ENCODE measurements at regions not wholly inside any gene's neighbourhood (a gene's known extent, or its start where the extent isn't known, plus 50 kb on each side); places are given as distances from the start of the nearest gene placed in this dataset.

DNA sequence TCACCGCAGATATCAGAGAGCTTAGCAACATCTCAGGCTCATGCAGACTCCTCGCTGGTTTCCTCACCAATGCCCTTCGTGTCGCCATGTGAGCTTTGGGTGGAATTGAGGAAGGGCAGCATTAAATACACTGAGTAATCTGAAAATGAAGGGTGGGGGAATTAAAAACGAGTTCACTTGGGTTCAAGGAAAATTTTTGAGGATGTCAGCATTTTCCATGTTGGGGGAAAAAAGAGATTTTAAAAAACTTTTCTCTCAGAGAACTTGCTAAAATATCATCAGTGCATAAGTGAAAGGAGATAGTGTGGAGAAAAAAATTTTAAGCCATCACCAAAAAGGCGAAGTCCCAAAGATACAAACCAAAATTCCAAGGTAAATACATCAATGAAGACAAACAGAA, 359.3 kb downstream of the KCNRG start:
- FAIRE-seq (peak; percentile 17), DNase-seq (ENCODE audit: low read depth) (no peak)
- H2AFZ ChIP-seq (ENCODE audit: low read depth, low read length) = no peak overlapping the region
- H3K4me1 ChIP-seq (ENCODE audit: insufficient read depth, low read length) = peaks cover 4% of the 10 kb centered on the region
- H3K9ac ChIP-seq (ENCODE audit: low read length) = no peak overlapping the region
- H3K4me2 ChIP-seq (ENCODE audit: low read length) = no peak overlapping the region
- Mint-ChIP-seq H3K9me3 (ENCODE audit: unreplicated experiment) (no peaks in the 10 kb centered on the region), H3K27me3 (ENCODE audit: low read depth, unreplicated experiment) (peaks cover 3% of the 10 kb centered on the region), H3K27ac (ENCODE audit: unreplicated experiment) (no peak overlapping the region), H3K36me3 (ENCODE audit: low read depth, unreplicated experiment) (no peaks in the 10 kb centered on the region), H3K4me3 (ENCODE audit: unreplicated experiment) (no peak overlapping the region), H3K4me1 (ENCODE audit: low read depth, unreplicated experiment) (peaks cover 26% of the 10 kb centered on the region)
- no peak overlapping the region for H3K4me3 ChIP-seq (ENCODE audit: insufficient read depth, low read depth, low read length)
- no peaks in the 10 kb centered on the region for H3K36me3 ChIP-seq (ENCODE audit: insufficient read depth, low read length)
- H3K27ac ChIP-seq (ENCODE audit: low read depth, low read length) = no peak overlapping the region
- H3K27me3 ChIP-seq (ENCODE audit: insufficient read depth, low read length) = no peaks in the 10 kb centered on the region
- H3K9me3 ChIP-seq (ENCODE audit: insufficient read depth, low read depth, low read length) = no peaks in the 10 kb centered on the region
- TF ChIP-seq, protein P1, sequence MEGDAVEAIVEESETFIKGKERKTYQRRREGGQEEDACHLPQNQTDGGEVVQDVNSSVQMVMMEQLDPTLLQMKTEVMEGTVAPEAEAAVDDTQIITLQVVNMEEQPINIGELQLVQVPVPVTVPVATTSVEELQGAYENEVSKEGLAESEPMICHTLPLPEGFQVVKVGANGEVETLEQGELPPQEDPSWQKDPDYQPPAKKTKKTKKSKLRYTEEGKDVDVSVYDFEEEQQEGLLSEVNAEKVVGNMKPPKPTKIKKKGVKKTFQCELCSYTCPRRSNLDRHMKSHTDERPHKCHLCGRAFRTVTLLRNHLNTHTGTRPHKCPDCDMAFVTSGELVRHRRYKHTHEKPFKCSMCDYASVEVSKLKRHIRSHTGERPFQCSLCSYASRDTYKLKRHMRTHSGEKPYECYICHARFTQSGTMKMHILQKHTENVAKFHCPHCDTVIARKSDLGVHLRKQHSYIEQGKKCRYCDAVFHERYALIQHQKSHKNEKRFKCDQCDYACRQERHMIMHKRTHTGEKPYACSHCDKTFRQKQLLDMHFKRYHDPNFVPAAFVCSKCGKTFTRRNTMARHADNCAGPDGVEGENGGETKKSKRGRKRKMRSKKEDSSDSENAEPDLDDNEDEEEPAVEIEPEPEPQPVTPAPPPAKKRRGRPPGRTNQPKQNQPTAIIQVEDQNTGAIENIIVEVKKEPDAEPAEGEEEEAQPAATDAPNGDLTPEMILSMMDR (IDR thresholded peaks at IDR 0.05; ENCODE audit: insufficient read depth, low read depth, low read length) = no peak
- no peak for TF ChIP-seq EZH2 (IDR thresholded peaks at IDR 0.05; ENCODE audit: insufficient read depth, low read length)
- no peaks in the 10 kb centered on the region for H3K79me2 ChIP-seq (ENCODE audit: insufficient read depth, low read length)
- no peaks in the 10 kb centered on the region for H4K20me1 ChIP-seq (ENCODE audit: insufficient read depth, low read length)

DNA sequence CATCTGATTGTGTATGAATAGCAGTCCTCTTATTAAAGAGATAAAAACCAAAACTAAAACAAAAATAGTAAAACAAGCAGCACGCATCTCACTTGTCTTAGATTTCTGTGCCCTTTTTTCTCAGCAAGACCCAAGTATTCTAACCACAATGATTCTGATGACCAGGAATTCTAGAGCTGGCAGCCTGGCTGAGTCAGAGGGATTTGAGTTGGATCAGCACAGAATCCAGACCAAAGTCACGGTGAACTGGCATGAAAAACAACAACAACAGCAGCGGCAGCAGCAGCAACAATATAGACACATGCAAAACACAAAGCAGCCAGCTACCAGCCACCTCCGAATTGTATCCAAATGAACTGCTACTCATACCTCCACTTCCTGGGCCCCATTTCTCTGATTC, 360.5 kb downstream of the KCNRG start:
- Mint-ChIP-seq H3K36me3 (ENCODE audit: low read depth, unreplicated experiment) (peaks cover under 1% of the 10 kb centered on the region), H3K9me3 (ENCODE audit: unreplicated experiment) (peaks cover 7% of the 10 kb centered on the region), H3K27me3 (ENCODE audit: low read depth, unreplicated experiment) (peaks cover 2% of the 10 kb centered on the region), H3K4me1 (ENCODE audit: low read depth, unreplicated experiment) (peaks cover 29% of the 10 kb centered on the region), H3K4me3 (ENCODE audit: unreplicated experiment) (peak overlapping the region; percentile 9), H3K27ac (ENCODE audit: unreplicated experiment) (peak overlapping the region; percentile 66)
- H3K4me3 ChIP-seq (ENCODE audit: insufficient read depth, low read depth, low read length) = no peak overlapping the region
- H3K79me2 ChIP-seq (ENCODE audit: insufficient read depth, low read length) = no peaks in the 10 kb centered on the region
- H3K9me3 ChIP-seq (ENCODE audit: insufficient read depth, low read depth, low read length) = peaks cover 3% of the 10 kb centered on the region
- H4K20me1 ChIP-seq (ENCODE audit: insufficient read depth, low read length) = no peaks in the 10 kb centered on the region
- H3K4me1 ChIP-seq (ENCODE audit: insufficient read depth, low read length) = peaks cover 4% of the 10 kb centered on the region
- H3K27ac ChIP-seq (ENCODE audit: low read depth, low read length) = peak overlapping the region; percentile 54
- FAIRE-seq (peak; percentile 77), DNase-seq (ENCODE audit: low read depth) (peak; percentile 84)
- H3K4me2 ChIP-seq (ENCODE audit: low read length) = peak overlapping the region; percentile 81
- peak overlapping the region; percentile 14 for H2AFZ ChIP-seq (ENCODE audit: low read depth, low read length)
- H3K36me3 ChIP-seq (ENCODE audit: insufficient read depth, low read length) = no peaks in the 10 kb centered on the region
- H3K27me3 ChIP-seq (ENCODE audit: insufficient read depth, low read length) = no peaks in the 10 kb centered on the region
- TF ChIP-seq, protein P1 (IDR thresholded peaks at IDR 0.05; ENCODE audit: insufficient read depth, low read depth, low read length) = no peak
- no peak for TF ChIP-seq EZH2 (IDR thresholded peaks at IDR 0.05; ENCODE audit: insufficient read depth, low read length)
- peak overlapping the region; percentile 57 for H3K9ac ChIP-seq (ENCODE audit: low read length)

DNA sequence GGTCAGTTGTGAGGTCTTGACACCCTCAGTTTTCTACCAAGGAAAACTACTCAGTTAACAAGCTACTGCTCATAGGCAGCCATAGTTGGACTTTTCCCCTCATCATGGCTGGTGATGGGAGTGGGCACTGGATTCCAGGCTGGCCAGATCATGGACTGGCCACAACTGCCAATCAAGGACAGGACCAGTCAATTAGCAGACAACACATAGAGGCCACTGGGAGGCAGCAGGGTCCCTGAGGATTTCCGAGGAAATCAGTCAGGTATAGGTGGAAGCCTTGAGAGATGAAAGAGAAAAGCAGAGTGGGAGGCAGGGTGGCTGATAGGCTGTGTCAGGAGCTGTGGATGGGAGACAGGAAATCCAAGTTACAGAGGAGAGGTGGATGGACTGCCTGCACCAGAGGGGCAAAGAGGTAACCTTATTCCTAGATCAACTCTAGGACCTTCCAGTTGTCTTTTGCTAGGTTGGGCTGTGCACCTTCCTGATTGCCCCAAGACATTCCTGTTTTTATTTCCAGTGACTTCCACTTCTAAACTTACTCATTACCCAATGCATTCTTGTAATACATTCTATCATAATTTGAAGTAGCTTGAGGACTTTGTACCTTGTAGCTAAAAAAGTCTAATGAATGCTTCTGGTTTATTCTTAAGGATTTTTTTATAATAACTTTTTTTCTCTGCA, 361.8 kb downstream of the KCNRG start:
- no peak for FAIRE-seq
- Histone ChIP-seq H3K79me2 (ENCODE audit: insufficient read depth, low read length) (no peaks in the 10 kb centered on the region), H3K27me3 (ENCODE audit: insufficient read depth, low read length) (no peaks in the 10 kb centered on the region), H3K4me3 (ENCODE audit: insufficient read depth, low read depth, low read length) (no peak overlapping the region), H3K36me3 (ENCODE audit: insufficient read depth, low read length) (no peaks in the 10 kb centered on the region), H3K4me1 (ENCODE audit: insufficient read depth, low read length) (peaks cover 4% of the 10 kb centered on the region), H3K9me3 (ENCODE audit: insufficient read depth, low read depth, low read length) (peaks cover 7% of the 10 kb centered on the region), H3K4me2 (ENCODE audit: low read length) (no peak overlapping the region), H4K20me1 (ENCODE audit: insufficient read depth, low read length) (no peaks in the 10 kb centered on the region), H3K27ac (ENCODE audit: low read depth, low read length) (no peak overlapping the region), H2AFZ (ENCODE audit: low read depth, low read length) (no peak overlapping the region), H3K9ac (ENCODE audit: low read length) (no peak overlapping the region)
- Mint-ChIP-seq H3K9me3 (ENCODE audit: unreplicated experiment) (peaks cover 11% of the 10 kb centered on the region), H3K27me3 (ENCODE audit: low read depth, unreplicated experiment) (no peaks in the 10 kb centered on the region), H3K4me1 (ENCODE audit: low read depth, unreplicated experiment) (peaks cover 29% of the 10 kb centered on the region), H3K36me3 (ENCODE audit: low read depth, unreplicated experiment) (peaks cover 4% of the 10 kb centered on the region), H3K4me3 (ENCODE audit: unreplicated experiment) (no peak overlapping the region), H3K27ac (ENCODE audit: unreplicated experiment) (peak overlapping the region; percentile 16)
- no peak for TF ChIP-seq EZH2 (IDR thresholded peaks at IDR 0.05; ENCODE audit: insufficient read depth, low read length)
- TF ChIP-seq, protein P1 (IDR thresholded peaks at IDR 0.05; ENCODE audit: insufficient read depth, low read depth, low read length) = no peak
- no peak for DNase-seq (ENCODE audit: low read depth)

All from astrocyte (in vitro differentiated cells and primary cell).